ENCODE measurements at regions not wholly inside any gene's neighbourhood (a gene's known extent, or its start where the extent isn't known, plus 50 kb on each side); places are given as distances from the start of the nearest gene placed in this dataset.
"Not testable (repeated sequence)": the region's sequence is repeated elsewhere in the genome, so short reads cannot be mapped to it uniquely, and the experiment has no call there.

DNA sequence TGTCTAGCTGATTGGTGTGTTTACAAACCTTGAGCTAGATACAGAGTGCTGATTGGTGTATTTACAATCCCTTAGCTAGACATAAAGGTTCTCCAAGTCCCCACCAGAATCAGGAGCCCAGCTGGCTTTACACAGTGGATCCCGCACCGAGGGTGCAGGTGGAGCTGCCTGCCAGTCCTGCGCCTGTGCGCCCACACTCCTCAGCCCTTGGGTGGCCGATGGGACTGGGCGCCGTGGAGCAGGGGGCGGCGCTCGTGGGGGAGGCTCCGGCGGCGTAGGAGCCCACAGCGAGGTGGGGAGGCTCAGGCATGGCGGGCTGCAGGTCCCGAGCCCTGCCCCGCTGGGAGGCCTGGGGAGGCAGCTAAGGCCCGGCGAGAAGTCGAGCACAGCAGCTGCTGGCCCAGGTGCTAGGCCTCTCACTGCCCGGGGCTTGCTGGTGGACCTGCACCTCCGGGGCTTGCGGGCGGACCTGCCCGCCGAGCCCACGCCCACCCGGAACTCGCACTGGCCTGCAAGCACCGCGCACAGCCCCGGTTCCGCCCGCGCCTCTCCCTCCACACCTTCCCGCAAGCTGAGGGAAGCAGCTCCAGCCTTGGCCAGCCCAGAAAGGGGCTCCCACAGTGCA lies 51.0 kb upstream of the CDYL start:
- H3K36me3 Mint-ChIP-seq; H3K4me3 Mint-ChIP-seq; DNase-seq; ATAC-seq (replicated peaks); H3K9me3 Mint-ChIP-seq; H3K27ac Mint-ChIP-seq: not testable (repeated sequence)
- Mint-ChIP-seq H3K4me1 (peaks cover 15 to 16% of the 10 kb centered on the region in 2 donors), H3K27me3 (peaks cover 15 to 20% of the 10 kb centered on the region in 2 donors)

DNA sequence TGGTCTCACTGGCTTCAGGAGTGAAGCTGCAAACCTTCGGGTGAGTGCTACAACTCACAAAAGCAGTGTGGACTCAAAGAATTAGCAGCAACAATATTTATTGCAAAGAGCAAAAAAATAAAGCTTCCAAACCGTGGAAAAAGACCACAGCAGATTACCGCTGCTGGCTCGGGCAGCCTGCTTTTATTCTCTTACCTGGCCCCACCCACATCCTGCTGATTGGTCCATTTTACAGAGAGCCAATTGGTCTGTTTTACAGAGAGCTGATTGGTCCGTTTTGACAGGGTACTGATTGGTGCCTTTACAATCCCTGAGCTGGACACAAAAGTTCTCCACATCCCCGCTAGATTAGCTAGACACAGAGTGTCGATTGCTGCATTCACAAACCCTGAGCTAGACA lies 51.5 kb upstream of the CDYL start:
- H3K9me3 Mint-ChIP-seq; DNase-seq; H3K27ac Mint-ChIP-seq; H3K4me3 Mint-ChIP-seq; ATAC-seq (replicated peaks); H3K36me3 Mint-ChIP-seq: not testable (repeated sequence)
- peaks cover 15 to 20% of the 10 kb centered on the region in 2 donors for H3K27me3 Mint-ChIP-seq
- H3K4me1 Mint-ChIP-seq = peaks cover 15 to 16% of the 10 kb centered on the region in 2 donors

DNA sequence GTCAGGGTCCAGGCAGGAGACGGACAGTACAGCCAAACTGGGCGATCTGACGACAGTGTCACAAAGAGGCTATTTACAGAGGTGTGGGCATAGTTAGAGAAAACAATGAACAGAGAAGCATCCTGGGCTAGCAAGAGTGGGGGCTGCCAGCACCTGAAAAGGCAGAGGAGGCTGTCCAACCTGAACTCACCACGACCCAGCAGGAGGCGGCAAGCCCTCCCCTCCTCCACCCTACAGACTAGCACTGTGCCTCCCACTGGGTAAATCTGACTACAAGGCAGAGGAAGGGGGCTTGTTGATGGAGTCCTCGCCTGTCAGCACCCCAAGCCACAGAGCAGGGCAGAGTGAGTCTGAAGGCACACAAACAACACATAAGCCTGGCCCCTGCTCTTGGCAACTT lies 52.8 kb upstream of the CDYL start:
- H3K36me3 Mint-ChIP-seq = no peaks in the 10 kb centered on the region

DNA sequence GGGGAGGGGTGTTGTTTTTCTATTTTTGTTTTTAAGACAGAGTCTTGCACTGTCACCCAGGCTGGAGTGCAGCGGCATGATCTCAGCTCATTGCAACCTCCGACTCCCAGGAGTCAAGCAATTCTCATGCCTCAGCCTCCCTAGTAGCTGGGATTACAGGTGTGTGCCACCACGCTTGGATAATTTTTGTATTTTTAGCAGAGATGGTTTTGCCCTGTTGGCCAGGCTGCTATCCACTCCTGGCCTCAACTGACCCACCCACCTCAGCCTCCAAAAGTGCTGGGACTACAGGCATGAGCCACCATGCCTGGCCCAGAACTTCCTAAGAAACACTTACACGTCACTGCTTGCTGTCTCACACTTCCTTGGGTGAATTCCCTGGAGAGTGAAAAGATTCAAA lies 54.8 kb upstream of the CDYL start:
- not testable (repeated sequence) for H3K36me3 Mint-ChIP-seq, H3K4me3 Mint-ChIP-seq, H3K27ac Mint-ChIP-seq, H3K9me3 Mint-ChIP-seq, H3K4me1 Mint-ChIP-seq, DNase-seq
- H3K27me3 Mint-ChIP-seq = peaks cover 10 to 15% of the 10 kb centered on the region in 2 donors
- peak; percentile 39 to 61 for ATAC-seq (replicated peaks)

More for the DNA sequence above, 52.8 kb upstream of the CDYL start:
- no peak for DNase-seq
- Mint-ChIP-seq H3K27ac (no peak overlapping the region), H3K4me3 (no peak overlapping the region), H3K27me3 (peaks cover 10 to 14% of the 10 kb centered on the region in 2 donors), H3K4me1 (peaks cover 15 to 16% of the 10 kb centered on the region in 2 donors), H3K9me3 (no peaks in the 10 kb centered on the region)
- ATAC-seq (replicated peaks) = no peak

DNA sequence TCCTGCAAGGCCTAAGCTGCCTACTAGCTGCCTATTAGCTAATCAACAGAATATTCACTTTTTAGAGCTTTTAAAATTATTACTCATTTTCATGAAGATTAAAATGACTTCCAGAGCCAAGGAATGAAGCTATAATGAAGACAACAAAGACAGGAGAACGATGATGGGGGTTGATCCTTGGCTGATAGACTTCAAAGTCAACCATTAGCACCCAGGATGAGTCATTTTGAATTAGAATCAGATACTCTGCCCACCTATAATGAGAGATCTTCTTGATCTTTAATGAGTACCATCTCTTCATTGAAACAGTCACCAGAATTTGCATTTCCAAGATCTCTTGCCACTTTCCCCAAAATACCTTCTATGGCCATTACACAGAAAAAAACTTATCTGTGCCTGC lies 56.7 kb upstream of the CDYL start:
- no peak for ATAC-seq (replicated peaks)
- Mint-ChIP-seq H3K36me3 (no peaks in the 10 kb centered on the region), H3K4me3 (no peak overlapping the region), H3K4me1 (peaks cover 5 to 13% of the 10 kb centered on the region in 2 donors), H3K9me3 (no peaks in the 10 kb centered on the region), H3K27ac (no peak overlapping the region), H3K27me3 (peaks cover 8 to 15% of the 10 kb centered on the region in 2 donors)
- DNase-seq = no peak

DNA sequence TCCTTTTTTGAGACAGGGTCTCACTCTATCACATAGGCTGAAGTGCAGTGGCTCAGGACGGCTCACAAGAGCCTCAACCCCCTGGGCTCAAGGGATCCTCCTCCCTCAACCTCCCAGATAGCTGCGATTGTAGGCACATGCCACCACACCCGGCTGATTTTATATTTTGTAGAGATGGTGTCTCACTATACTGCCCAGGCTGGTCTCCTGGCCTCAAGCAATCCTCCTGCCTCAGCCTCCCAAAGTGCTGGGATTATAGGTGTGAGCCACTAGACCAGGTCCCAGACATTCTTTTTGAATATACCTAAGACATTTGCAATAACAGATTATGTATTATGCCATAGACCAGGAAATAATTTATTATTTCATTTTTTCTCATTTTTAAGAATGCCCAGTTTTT lies 58.3 kb upstream of the CDYL start:
- Mint-ChIP-seq H3K27me3 (peaks cover 0 to 5% of the 10 kb centered on the region in 2 donors), H3K9me3 (no peaks in the 10 kb centered on the region), H3K4me1 (peaks cover 5 to 13% of the 10 kb centered on the region in 2 donors), H3K27ac (no peak overlapping the region), H3K4me3 (no peak overlapping the region), H3K36me3 (no peaks in the 10 kb centered on the region)
- DNase-seq (no peak), ATAC-seq (replicated peaks) (no peak)

DNA sequence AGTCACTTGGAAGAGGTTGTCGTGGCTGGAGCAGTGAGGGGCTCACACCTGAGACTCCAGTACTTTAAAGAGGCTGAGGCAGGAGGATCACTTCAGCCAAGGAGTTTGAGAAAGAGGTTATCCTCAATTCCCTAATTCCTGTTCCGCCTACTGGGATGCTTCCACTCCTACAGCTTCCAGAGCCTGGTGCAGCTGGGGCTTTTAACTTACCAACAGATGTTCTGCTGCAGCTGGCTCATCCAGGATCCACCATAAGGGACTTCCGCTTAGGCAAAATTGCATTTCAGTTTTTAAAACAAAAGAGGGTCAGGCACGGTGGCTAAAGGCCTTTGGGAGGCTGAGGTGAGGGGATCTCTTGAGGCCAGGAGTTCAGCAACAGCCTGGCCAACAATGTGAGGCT lies 59.1 kb upstream of the CDYL start:
- Mint-ChIP-seq H3K9me3 (no peaks in the 10 kb centered on the region), H3K27me3 (peaks cover 0 to 5% of the 10 kb centered on the region in 2 donors), H3K36me3 (no peaks in the 10 kb centered on the region), H3K27ac (no peak overlapping the region), H3K4me1 (peaks cover 5 to 13% of the 10 kb centered on the region in 2 donors), H3K4me3 (no peak overlapping the region)
- DNase-seq = no peak
- ATAC-seq (replicated peaks) = no peak

DNA sequence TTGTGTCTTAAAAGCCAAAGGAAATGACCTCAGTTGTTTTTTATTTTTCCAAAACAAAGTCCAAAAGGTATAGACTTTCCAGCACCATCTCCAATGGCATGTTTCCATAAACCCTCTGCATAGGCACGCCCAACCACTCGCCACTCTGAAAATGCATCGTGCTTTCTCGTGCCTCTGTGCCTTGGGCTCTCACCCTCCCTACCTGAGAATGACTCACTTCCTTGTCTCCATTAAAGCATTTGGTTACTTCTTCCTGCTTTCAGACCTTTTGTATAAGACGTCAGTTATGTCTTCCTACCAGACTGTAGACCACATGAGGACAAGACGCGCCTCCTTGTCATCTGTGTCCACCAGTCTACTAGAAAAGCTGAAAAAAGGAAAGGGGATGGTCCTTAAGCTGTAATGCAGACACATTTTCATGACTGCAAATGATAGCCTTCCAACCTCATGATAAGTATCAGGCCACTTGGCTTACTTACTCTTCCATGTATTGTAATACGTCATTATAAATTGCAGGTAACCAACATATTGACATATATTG lies 61.2 kb upstream of the CDYL start:
- Mint-ChIP-seq H3K27me3 (peaks cover 5 to 17% of the 10 kb centered on the region in 2 donors), H3K36me3 (no peaks in the 10 kb centered on the region), H3K27ac (no peak overlapping the region), H3K4me3 (no peak overlapping the region), H3K9me3 (no peaks in the 10 kb centered on the region), H3K4me1 (peaks cover 0 to 7% of the 10 kb centered on the region in 2 donors)
- ATAC-seq (replicated peaks) = no peak
- no peak for DNase-seq

DNA sequence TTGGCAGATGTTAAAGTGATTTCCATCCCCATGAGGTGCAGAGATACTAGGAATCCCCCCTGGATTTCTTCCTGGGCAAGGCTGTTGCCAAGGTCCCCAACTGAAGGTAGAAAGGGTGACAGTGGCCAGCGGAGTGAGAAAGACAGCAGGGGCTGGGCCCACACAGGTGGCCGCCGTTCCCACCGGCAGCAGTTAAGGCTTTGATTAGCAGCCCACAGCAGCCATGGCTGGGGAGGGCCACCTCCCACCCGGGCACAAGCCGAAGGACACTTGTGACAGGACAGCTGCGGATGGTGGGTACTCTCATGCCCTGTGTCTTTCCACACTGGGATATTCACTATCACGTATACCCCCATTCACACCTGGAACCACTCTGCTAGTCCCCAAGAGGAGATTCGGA lies 63.9 kb upstream of the CDYL start:
- Mint-ChIP-seq H3K4me3 (no peak overlapping the region), H3K9me3 (no peaks in the 10 kb centered on the region), H3K4me1 (peaks cover 0 to 7% of the 10 kb centered on the region in 2 donors), H3K36me3 (no peaks in the 10 kb centered on the region), H3K27ac (no peak overlapping the region), H3K27me3 (peaks cover 5 to 28% of the 10 kb centered on the region in 2 donors)
- ATAC-seq (replicated peaks) (no peak), DNase-seq (no peak)

DNA sequence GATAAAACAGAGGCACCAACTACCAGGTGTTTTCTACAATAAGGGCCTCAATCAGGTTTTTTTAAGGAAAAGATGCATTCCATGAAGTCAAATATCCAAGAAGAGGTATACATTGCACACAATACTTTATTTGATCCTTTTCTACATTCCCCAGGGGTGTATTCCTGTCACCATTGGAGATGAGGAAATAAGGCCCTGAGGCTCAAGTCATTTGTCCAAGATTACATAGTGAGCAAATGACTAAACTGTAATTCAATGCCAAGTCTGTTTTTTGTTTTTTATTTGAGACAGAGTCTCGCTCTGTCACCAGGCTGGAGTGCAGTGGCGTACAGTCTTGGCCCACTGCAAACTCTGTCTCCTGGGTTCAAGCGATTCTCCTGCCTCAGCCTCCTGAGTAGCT lies 69.2 kb upstream of the CDYL start:
- no peak for ATAC-seq (replicated peaks)

DNA sequence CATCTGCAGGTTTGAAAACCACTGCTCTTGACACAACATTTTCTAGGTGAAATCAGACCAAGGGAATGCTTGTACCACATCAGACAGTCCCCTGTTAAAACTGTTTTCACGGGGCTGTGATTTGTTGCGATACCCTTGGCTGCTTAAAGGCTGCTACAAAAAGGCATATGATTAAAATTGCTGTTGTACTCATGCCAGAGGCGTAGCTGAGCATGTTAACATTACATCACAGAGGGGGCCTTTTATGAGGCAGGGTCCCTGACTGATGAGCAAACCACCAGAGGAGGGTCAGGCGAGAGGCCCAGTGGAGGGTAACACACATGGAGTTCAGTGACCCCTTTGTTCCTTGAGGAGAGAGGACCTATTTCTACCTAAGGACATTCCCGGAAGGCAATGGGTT lies 70.4 kb upstream of the CDYL start:
- Mint-ChIP-seq H3K9me3 (no peaks in the 10 kb centered on the region), H3K4me3 (no peak overlapping the region), H3K27me3 (peaks cover 4 to 15% of the 10 kb centered on the region in 2 donors), H3K36me3 (no peaks in the 10 kb centered on the region), H3K27ac (no peak overlapping the region), H3K4me1 (no peaks in the 10 kb centered on the region)
- DNase-seq (no peak), ATAC-seq (replicated peaks) (no peak)

More for the DNA sequence above, 69.2 kb upstream of the CDYL start:
- H3K4me1 Mint-ChIP-seq = no peaks in the 10 kb centered on the region
- no peaks in the 10 kb centered on the region for H3K36me3 Mint-ChIP-seq
- H3K4me3 Mint-ChIP-seq = no peak overlapping the region
- no peaks in the 10 kb centered on the region for H3K9me3 Mint-ChIP-seq
- peaks cover 5 to 23% of the 10 kb centered on the region in 2 donors for H3K27me3 Mint-ChIP-seq
- no peak overlapping the region for H3K27ac Mint-ChIP-seq
- DNase-seq = no peak

DNA sequence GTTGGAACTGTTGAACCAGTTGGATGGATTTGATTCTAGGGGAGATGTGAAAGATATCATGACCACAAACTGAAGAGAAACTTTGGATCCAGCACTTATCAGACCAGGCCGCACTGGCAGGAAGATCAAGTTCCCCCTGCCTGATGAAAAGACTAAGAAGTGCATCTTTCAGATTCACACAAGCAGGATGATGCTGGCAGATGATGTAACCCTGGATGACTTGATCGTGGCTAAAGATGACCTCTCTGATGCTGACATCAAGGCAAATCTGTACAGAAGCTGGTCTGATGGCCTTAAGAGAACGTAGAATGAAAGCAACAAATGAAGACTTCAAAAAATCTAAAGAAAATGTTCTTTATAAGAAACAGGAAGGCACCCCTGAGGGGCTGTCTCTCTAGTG lies 72.8 kb upstream of the CDYL start:
- no peaks in the 10 kb centered on the region for H3K36me3 Mint-ChIP-seq
- no peak overlapping the region for H3K4me3 Mint-ChIP-seq
- peaks cover 0 to 2% of the 10 kb centered on the region in 2 donors for H3K27me3 Mint-ChIP-seq
- no peaks in the 10 kb centered on the region for H3K4me1 Mint-ChIP-seq
- H3K27ac Mint-ChIP-seq = no peak overlapping the region
- H3K9me3 Mint-ChIP-seq = peaks cover 0 to 3% of the 10 kb centered on the region in 2 donors
- DNase-seq = no peak
- ATAC-seq (replicated peaks) = no peak

DNA sequence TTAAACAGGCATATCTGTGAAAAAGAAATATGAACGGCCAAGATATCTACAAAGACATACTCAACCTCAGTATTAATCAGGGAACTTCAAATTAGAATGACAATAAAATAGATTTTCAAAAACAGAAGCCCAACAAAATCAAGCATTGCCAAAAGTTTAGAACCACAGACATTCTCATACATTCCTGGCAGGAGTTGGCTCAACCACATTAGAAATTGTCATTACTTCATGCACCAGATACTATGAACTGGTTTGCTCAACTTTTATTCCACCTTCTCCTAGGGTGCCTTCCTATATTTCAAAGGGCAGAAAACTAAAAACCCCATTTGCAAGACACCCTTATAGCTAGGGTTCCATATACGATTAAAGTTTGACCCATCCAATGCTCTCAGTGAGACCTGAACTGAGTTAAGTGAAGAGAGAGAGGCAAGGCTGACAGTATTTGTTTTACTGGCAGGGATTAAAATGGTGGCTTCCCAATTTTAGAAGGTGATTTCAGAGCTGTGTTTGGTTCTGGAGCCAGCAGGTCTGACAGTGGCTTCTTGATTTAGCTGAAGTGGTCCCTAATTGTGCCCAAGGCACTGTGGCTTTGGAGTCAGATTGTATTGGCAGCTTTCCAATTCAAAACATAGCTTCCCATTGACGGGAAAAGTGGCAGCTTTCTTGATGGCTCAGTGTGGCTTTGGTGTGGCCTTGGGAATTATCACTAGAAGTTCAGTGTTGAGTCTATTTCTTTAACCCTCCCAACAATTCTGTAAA lies 77.1 kb upstream of the CDYL start:
- ATAC-seq (replicated peaks) (no peak), DNase-seq (no peak)
- Mint-ChIP-seq H3K9me3 (peaks cover 0 to 4% of the 10 kb centered on the region in 2 donors), H3K27me3 (peaks cover 6 to 18% of the 10 kb centered on the region in 2 donors), H3K27ac (no peak overlapping the region), H3K4me3 (no peak overlapping the region), H3K4me1 (peaks cover 0 to under 1% of the 10 kb centered on the region in 2 donors), H3K36me3 (peaks cover 0 to 2% of the 10 kb centered on the region in 2 donors)

DNA sequence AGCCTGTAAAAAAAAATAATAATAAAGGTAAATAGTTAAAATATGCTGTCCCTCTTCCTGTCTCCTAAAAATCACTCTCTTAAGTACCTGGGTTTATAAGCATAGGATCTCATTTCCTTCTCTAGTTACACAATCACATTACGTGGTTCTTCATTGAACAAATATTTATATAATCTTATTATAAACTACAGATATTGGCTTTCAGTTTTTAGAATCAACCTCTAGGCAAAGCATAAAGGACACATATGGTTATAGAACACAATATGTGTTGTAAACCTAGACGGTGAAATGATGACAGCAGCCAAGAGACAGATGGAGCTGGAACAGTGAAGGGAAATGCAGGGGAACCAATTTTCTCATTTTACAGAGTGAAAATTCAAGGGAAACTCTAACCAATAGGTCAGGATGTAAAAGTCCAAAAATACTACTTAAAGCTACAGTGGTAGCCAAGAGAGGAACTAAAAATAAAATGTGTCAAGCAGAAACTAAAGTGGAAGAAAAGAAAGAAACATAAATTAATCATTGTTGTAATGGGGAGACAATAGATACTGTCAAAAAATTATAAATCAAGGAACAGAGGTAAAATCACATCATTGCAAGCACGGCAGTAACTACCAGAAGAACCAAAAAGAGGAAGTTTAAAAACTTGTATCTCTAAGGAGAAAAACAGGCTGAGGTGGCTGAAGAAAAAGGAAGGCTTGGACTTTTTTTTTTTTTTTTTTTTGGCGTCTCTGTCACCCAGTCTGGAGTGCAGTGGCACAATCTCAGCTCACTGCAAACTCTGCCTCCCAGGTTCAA lies 82.8 kb upstream of the CDYL start:
- Mint-ChIP-seq H3K36me3 (peaks cover 0 to 4% of the 10 kb centered on the region in 2 donors), H3K9me3 (peaks cover 0 to 8% of the 10 kb centered on the region in 2 donors), H3K4me3 (peak overlapping the region; percentile 0 to 10), H3K27me3 (peaks cover 6 to 21% of the 10 kb centered on the region in 2 donors), H3K27ac (peak overlapping the region; percentile 14), H3K4me1 (peaks cover 0 to 10% of the 10 kb centered on the region in 2 donors)
- ATAC-seq (replicated peaks) (peak; percentile 90 to 95), DNase-seq (no peak)

Data from stimulated activated naive B cell treated with anti-CD40 and anti-IgM and Interleukin-4, amounts not matched to agents 10 μg/mL and 1 μg/mL and 100 μg/mL, for 72 hours (primary cell).